Occipital lobe (tissue), 1 donor: ENCODE measurements at regions not wholly inside any gene's neighbourhood (a gene's known extent, or its start where the extent isn't known, plus 50 kb on each side); places are given as distances from the start of the nearest gene placed in this dataset.
"Not testable (repeated sequence)": the region's sequence is repeated elsewhere in the genome, so short reads cannot be mapped to it uniquely, and the experiment has no call there.

ENCODE experiments used
- DNase-seq: peaks from one replicate; lab custom pipeline; 2025; lab: John Stamatoyannopoulos, UW

- no peak for DNase-seq
Measured at GRCh38 chr15:87724330-87724729, 532.2 kb downstream of the NTRK3 start.

DNA sequence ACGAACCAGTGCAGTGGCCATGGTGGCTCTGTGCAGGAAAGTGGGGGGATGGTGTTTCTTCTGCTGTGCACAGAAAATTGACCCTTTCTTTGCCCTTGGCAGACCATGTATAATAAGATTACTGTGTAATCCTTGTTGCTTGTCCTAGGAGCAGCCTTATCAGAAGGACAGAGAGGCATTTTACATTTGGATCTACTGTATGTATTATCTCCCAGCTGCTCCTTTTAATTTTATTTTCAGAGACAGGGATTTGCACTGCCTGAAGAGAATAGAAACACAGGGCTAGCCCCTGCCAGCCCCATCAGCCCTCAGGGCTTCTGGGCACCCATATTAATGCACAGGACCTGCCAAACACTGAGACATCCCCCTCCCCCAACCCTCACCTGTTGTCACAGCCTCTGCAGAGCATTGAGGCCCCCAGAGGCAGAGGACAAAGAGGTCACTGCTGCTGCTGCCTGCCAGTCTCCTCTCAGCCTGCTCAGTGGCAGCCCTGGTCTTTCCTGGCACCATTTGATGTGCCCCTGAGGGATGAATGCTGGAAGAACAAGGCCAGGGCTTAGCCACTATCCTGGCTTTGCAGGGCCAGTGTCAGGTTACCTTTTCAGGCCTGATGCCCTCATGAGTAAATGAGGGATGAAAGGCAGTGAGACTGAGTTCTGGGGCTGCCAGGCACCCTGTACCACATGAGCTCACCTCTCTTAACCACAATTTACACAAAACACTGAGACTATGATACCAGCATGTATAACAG, 533.4 kb downstream of the NTRK3 start:
- no peak for DNase-seq

GRCh38 chr15:87720235-87720634, 536.3 kb downstream of the NTRK3 start:
- DNase-seq: no peak

DNA sequence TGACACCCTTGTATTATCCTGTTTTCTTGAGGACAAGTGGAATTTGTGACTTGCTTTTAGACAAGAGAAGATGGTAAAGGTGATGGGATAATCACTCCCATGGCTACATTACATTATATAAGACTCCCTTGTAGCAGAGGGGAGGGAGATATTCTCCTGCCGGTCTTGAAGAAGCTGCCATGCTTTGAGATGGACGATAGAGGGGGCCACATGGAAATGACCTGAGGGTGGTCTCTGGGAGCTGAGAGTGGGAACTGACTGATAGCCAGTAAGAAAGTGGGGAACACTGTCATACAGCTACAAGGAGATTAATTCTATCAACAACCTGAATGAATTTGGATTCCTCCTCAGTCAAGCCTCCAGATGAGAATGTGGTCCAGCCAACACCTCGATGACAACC, 540.1 kb downstream of the NTRK3 start:
- DNase-seq: no peak

DNA sequence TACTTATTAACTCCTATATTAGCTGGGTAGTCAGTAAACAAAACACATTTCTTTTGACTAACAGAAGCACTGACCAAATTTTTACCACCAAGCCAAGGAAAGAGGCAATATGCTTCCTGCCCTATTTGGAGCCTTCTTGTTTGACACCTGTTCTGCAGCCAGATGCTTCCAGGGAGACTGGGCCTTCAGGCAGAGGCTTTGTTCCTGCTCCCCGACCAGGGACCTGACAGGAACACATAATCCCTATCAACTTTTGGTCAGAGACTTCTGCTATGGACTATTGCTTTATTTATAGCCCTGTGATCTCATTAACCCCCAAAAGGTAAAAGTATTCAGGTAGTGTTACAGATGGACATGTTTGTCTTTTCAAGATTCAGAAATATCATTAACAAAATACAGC, 541.3 kb downstream of the NTRK3 start:
- no peak for DNase-seq

DNA sequence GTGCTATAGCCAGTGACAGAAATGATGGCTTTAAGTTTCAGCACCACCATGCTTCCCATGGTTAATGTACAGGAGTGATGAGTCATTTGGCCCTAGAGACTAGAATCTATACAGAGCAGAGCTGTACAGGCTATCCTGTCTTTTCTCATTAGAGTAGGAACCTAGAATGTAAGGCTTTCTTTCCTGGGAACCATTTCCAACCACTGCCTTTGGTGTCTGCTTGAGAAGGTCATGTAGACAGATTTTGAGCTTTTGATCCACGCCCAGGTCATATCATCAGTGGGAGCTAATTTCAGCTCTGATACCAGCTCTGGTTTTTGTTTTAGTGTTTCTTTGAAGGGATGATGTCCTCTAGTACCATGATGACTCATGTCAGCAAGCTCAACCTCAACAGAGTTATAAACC, 543.1 kb downstream of the NTRK3 start:
- no peak for DNase-seq

GRCh38 chr15:87712211-87712610, 544.3 kb downstream of the NTRK3 start:
- no peak for DNase-seq

- no peak for DNase-seq
Measured at GRCh38 chr15:87711026-87711425, 545.5 kb downstream of the NTRK3 start.

GRCh38 chr15:87710406-87710805, 546.1 kb downstream of the NTRK3 start:
- no peak for DNase-seq

DNA sequence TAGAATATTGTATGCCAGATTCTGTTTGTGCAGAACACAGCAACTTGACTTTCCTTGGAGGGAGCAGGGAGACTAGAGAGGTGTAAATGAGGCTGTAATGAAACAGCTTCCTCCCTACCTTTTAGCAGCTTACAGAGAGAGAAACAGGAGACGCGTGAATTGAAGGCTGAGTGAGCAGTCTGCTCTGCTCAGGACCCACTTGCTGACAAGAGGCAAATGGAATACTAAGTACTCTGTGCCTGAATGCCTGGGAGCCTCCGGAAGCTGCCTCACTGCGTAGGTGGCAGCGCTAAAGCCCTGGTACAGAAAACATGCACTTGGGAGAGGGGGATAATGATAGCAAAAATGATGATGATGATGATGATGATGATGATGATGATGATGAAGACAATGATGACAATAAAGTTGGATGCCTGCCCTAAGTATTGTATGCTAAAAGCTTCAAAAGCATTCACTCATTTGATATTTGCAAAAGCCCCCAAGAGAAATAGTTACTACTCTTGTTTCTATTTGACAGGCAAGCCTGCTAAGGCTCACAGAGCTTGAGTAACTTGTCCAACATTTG, 548.9 kb downstream of the NTRK3 start:
- DNase-seq: no peak

DNA sequence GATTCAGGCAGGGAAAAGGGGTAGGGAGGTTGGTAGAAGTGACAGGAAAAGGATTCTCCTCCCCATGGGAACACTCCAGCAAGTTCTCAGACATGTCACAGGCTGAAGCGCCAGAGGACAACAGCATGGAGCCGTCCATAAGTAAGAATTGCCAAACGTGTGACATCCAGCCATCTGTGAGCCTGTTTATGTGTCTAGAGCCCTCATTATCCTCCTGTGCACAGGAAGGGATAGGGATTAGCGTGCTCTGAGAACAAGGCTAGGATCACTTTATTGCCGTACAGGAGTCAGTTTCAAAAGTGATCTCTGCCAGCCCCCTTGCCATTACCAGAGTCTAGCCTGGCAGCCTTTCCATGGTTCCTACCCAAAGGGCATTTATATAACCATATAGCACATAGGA, 549.5 kb downstream of the NTRK3 start:
- no peak for DNase-seq

DNA sequence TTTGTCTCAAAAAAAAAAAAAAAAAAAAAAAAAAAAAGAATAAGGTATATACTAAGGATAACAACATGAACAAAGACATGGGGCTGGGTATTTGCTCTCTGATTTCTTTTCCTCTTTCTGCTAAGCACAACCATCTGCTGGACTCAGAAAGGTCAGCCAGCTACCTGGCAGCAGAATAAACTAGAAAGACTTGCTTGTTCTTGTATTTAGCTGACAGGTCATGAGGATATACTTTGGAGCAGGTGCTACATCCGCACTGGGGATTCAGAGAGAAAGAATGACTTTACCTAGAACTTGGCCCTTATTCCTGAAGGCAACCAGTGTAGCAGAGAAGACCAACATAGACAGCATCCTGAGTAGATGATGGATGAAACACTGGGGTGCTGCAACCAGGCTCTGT, 550.5 kb downstream of the NTRK3 start:
- DNase-seq: no peak

- DNase-seq: no peak
Measured at GRCh38 chr15:87704276-87704675, 552.3 kb downstream of the NTRK3 start.

GRCh38 chr15:87703327-87704111, 553.0 kb downstream of the NTRK3 start:
- no peak for DNase-seq

GRCh38 chr15:87702270-87702669, 554.3 kb downstream of the NTRK3 start:
- no peak for DNase-seq

- not testable (repeated sequence) for DNase-seq
Measured at GRCh38 chr15:87698467-87698866, 558.1 kb downstream of the NTRK3 start.

DNA sequence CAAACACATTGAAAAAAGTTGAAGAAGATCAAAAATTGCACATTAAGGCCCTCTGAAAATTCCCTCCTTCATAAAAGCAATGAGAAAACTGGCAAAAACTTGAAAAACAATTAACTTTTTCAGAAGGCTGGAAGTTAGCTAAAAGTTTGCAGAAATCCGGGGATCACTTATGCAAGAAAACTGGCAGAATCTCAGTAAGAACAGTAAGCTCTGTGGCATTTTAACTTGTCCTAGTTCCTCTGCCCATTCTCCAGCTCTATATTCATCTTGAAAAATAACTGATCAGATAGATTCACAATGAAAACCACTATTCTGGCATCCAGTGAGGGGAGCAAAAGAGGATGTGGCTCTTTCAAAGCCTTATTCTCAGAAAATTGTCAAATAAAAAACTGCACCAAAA, 566.8 kb downstream of the NTRK3 start:
- no peak for DNase-seq

- no peak for DNase-seq
Measured at GRCh38 chr15:87687523-87687870, 569.0 kb downstream of the NTRK3 start.

DNA sequence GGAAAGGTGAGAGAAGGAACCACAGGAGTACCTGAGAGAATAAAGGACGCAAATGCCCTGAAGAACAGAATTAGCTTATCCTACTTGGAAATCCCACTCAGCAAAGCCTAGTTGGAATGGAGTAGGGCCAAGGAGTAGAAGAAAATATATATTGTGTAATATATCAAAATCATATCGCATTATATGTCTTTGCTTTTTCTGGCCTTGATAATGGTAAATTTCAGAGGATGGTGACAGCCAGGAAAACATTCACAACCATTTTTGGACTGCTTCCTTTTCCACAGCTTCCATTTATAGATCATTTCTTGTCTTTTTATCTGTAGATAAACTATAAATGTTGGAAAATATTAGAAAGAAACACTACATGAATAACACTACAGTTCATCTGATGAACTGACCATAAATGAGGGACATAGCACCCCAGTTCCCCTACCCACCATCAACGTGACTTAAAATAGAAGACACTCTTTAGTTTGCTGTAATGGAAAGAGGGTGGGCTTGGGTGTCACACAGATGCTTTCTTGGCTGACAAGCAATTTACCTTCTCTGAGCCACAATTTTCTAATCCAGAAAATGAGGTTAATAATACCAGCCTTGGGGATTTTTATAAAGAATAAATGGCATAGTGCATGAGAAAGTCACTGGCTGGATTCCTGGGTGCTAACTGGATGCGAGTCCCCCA, 569.6 kb downstream of the NTRK3 start:
- no peak for DNase-seq

DNA sequence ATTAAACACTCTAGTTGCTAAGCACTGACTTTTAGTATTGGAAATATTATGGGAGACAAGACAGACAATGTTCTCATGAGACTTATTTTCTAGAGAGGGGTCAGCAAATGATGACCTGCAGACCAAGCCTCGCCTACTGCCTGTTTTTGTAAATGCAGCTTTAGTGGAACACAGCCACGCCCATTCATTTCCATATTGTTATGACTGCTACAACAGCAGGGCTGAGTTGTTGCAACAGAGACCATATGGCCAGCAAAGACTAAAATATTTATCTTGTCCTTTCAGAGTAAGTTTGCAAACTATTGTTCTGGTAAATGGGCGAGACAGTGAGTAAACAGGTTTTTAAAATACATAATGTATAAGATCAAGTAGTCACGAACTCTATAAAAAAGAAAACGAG, 570.2 kb downstream of the NTRK3 start:
- DNase-seq: no peak

DNA sequence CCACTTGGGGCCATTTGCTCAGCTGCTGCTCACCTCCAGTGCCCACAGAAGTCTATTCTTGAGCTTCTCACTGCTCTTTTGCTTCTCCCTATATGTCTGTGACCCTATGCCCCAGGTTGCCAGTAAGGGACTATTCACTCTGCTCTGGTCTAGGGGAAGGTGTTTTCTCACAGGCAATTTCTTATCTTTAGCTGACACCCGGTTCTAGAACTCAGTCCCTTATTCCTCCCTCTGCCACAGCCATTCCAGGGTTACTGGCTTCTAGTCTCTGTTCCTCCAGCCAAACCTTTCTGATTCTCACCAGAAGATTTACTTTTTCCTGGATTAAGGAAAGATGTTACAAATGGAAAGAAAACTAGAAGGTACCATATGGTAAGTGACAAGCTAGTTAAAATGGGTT, 574.0 kb downstream of the NTRK3 start:
- DNase-seq: no peak

GRCh38 chr15:87681104-87681503, 575.4 kb downstream of the NTRK3 start:
- no peak for DNase-seq
